Fibroblast of the aortic adventitia (primary cell): ENCODE measurements at regions not wholly inside any gene's neighbourhood (a gene's known extent, or its start where the extent isn't known, plus 50 kb on each side); places are given as distances from the start of the nearest gene placed in this dataset.

Experiments used
- DNase-seq: peaks from one replicate; pipeline ENCODE4 v3.0.0-alpha.2; 2010; ENCODE audit warnings: low read depth
- H3K4me3 ChIP-seq: 2 replicates; pipeline ENCODE4 v1.5.1; 2011; ENCODE audit warnings: low read depth, mild to moderate bottlenecking, control low read depth, low read length, moderate library complexity
- TF ChIP-seq, protein P1 (sequence below): IDR thresholded peaks from 2 replicates; pipeline ENCODE4 v1.5.1; 2011; ENCODE audit warnings: mild to moderate bottlenecking, low read length, control low read depth, inconsistent platforms; ENCODE audit not compliant: insufficient read depth

DNA sequence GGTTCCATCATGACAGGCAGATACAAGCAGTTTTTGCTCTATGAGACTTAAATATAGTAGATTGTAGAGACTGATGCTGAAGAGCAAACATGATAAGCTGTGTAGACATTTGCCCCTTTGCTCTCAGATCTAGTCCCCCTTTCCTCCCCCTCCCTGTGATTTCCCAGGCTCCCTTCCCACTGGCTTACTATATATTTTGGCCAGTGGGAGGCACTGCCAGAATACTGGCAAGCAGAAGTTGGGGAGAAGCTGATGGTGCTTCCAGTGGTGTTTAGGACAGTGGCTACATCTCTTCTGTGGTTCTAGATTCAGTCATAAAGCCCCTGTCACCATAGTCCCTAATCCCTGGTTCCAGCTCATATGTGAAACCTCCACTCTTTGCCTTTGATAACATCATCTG, 156.1 kb upstream of the STEAP4 start:
- DNase-seq, result no peak
- TF ChIP-seq, protein P1, sequence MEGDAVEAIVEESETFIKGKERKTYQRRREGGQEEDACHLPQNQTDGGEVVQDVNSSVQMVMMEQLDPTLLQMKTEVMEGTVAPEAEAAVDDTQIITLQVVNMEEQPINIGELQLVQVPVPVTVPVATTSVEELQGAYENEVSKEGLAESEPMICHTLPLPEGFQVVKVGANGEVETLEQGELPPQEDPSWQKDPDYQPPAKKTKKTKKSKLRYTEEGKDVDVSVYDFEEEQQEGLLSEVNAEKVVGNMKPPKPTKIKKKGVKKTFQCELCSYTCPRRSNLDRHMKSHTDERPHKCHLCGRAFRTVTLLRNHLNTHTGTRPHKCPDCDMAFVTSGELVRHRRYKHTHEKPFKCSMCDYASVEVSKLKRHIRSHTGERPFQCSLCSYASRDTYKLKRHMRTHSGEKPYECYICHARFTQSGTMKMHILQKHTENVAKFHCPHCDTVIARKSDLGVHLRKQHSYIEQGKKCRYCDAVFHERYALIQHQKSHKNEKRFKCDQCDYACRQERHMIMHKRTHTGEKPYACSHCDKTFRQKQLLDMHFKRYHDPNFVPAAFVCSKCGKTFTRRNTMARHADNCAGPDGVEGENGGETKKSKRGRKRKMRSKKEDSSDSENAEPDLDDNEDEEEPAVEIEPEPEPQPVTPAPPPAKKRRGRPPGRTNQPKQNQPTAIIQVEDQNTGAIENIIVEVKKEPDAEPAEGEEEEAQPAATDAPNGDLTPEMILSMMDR, result no peak
- H3K4me3 ChIP-seq, result no peak overlapping the region

DNA sequence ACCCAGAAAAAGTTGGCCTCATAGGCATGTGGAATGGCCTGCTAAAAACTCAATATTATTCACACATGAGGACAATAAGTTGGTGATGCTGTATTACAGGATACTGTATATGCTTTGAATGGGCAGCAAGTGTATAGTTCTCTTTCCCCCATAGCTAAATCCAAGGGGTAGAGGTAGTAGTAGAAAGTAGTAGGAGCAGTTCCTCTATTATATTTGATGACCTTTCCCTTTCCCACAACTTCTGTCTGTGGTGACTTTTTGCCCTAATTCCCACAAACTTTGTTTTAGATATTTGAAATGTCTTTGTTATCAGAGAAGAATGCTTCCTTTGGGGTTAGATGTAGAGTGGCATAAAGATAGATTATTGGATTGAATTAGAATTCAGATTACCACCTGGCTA, 154.0 kb upstream of the STEAP4 start:
- DNase-seq, result no peak
- no peak overlapping the region for H3K4me3 ChIP-seq
- TF ChIP-seq, protein P1, result no peak

DNA sequence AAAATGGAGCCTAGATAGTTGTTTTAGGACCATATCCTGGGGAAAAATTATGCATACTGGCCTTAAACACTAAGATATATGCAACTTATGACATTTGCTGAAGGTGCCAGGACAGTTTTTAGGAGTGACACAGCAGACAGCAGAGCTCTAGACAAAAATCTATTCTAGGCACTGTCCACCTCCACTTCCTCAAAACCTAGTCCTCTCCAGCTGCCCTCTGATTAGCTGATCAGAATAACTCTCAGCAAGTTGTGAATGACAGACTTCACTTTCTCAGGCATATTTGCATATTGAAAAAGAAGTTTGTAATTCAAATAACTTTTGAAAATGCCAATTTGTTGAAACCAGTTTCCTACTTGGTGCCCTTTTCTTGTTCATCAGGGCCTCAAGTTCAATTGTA, 152.3 kb upstream of the STEAP4 start:
- DNase-seq, result no peak
- TF ChIP-seq, protein P1, result no peak
- no peak overlapping the region for H3K4me3 ChIP-seq

DNA sequence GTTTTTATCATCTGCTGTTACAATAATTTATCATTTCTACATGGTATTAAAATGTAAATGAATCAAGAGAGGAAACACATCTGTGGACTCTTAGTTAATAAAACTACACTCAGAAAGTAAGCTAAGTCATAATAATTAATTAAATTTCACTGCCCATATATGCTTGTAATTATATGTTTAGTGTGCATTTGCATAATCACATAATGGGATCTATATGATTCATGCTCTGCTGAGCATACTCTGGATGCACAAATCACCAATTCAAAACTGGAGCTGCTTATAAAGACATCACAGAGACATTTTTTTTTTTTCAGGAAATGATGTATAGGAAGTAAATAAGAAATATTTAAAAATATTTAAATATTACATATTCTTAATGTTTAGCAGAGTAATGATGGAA, 151.6 kb upstream of the STEAP4 start:
- no peak for DNase-seq
- H3K4me3 ChIP-seq, result no peak overlapping the region
- TF ChIP-seq, protein P1, result no peak

DNA sequence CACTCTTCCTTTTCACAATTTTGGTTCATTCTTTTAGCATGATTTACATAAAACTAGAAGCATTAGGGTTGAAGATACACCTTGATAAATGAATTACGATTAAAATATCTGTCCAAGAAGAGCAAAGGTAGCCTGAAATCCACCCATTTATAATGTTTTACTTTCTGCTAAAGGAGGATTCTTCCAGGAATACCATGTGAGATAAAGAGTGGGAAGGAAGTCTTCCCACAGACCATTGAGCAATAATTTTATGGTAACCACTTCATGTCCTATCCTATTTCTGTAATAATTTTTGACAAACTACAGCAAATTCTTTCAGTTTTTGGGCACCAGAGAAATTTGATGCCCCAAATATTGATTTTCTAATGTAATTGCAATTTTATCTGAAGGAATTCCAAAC, 150.6 kb upstream of the STEAP4 start:
- DNase-seq, result no peak
- TF ChIP-seq, protein P1, result no peak
- H3K4me3 ChIP-seq, result no peak overlapping the region

DNA sequence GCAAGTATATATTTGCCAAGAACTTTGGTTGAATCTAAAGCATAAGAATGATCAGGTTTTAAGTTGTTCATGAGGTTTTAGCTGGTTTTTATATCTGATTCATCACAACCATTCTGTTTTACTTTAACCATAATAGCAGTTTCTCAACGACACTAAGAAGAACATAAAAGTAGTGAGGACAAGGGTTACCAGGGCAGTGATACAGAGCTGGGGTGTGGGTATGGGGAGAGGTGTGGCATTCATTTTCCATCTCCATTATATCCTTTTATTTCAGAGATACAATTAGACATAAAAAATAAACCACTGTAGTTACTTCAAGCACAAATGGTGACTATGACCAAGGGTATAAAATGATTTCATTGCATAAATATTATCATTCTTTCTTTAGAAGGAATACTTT, 149.8 kb upstream of the STEAP4 start:
- no peak overlapping the region for H3K4me3 ChIP-seq
- no peak for DNase-seq

DNA sequence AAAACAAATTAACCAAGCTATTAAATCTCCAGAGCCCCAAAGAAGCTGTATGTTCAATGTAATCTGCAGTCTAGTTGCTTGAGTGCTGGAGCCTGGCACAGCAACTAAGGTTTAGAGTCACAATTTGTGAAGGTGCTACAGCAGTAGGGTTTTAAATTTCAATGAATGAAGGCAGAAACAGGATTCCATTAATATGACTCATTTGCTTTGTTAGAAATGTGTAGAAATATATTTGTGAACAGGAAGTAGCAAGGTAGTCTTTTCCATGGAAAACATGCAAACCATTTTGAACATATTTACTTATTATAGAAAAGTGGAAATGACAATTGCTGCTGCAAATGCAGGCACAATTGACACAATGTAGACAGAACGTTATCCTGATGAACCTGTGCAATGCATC, 149.0 kb upstream of the STEAP4 start:
- TF ChIP-seq, protein P1, result no peak
- no peak for DNase-seq
- no peak overlapping the region for H3K4me3 ChIP-seq

More for the DNA sequence above, 149.8 kb upstream of the STEAP4 start:
- TF ChIP-seq, protein P1, result no peak
